ENCODE measurements at regions not wholly inside any gene's neighbourhood (a gene's known extent, or its start where the extent isn't known, plus 50 kb on each side); places are given as distances from the start of the nearest gene placed in this dataset.

DNA sequence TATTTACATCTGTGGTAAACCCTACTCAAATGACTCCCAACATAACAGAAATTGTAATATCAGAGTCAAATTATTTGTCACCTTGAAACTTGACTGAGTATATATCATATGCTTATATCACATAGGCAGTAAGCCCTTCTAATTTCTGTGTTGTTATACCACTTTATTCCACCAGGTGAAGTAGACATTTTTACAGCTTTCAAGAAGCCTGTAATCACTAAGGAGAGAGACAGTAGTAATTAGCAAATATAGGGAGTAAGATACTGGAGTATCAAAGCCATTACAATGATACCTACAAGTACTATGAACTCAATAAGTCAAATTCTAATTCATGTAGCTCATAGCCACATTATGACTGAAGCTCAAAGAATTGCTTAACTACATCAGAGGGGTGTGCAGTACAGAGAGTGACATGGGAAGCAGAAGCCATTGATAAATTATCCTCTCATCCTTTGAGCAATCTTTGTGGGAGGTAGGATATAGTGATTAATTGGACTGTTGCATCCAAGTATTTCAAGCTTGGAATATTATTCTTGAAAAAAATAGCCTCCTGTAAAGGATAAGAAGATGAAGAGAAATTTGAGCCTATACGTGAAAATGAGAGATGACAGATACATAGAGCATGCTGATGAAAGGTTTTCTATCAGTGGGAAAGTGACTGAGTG is 1005.9 kb downstream of the ZPLD1 start:
- Histone ChIP-seq H3K9me3 (ENCODE audit: control insufficient read depth, low read length) (no peaks in the 10 kb centered on the region), H3K36me3 (ENCODE audit: control insufficient read depth, insufficient read depth, low read length) (no peaks in the 10 kb centered on the region), H3K4me3 (ENCODE audit: extremely low read depth, insufficient read depth, low read length, poor library complexity, severe bottlenecking) (no peak overlapping the region), H3K4me1 (ENCODE audit: control insufficient read depth, insufficient read depth, low read length, poor library complexity, severe bottlenecking) (no peaks in the 10 kb centered on the region), H3K27ac (ENCODE audit: low read depth, low read length, severe bottlenecking) (no peak overlapping the region)
- 100% methylated on average over 1 of the region's 1 CpG for WGBS, 2 experiments (ENCODE audit: insufficient coverage in 2 of 2)

DNA sequence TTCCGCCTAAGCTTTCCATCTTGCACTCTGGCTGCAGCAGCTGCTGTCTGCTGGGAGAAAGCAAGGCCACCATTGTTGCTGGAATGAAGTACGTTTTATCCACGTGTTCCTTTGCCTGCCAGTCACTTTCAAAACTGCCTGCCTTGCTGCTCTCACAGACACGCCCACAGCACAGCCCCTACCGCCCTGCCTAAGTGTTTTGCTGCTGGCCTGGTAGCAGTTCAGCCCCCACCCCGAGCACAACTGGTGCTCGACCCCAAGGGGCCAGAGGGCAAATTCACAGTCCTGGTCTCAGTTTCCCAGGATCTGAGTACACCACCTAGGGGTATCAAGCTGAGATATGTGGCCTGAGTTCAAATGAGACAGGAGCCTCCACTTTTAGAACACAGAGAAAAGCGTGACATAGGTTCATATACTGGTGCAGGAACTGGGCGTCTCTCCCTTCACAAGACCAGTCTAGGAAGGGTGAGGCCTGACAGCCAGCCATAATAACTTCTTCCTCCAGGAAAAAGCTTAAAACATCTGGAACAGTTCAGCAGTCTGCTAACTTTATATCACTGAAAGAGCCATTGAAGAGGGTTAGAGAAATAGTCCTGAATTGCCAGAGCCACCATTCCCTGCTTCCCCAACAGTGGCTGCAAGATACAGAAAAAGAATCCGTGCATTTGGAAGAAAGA is 1012.3 kb downstream of the ZPLD1 start:
- 74 to 79% methylated on average over 8 to 10 of the region's 10 CpGs for WGBS, 2 experiments (ENCODE audit: insufficient coverage in 2 of 2)
- Histone ChIP-seq H3K27ac (ENCODE audit: low read depth, low read length, severe bottlenecking) (no peak overlapping the region), H3K4me3 (ENCODE audit: extremely low read depth, insufficient read depth, low read length, poor library complexity, severe bottlenecking) (no peak overlapping the region), H3K36me3 (ENCODE audit: control insufficient read depth, insufficient read depth, low read length) (no peaks in the 10 kb centered on the region), H3K9me3 (ENCODE audit: control insufficient read depth, low read length) (no peaks in the 10 kb centered on the region), H3K4me1 (ENCODE audit: control insufficient read depth, insufficient read depth, low read length, poor library complexity, severe bottlenecking) (no peaks in the 10 kb centered on the region)

DNA sequence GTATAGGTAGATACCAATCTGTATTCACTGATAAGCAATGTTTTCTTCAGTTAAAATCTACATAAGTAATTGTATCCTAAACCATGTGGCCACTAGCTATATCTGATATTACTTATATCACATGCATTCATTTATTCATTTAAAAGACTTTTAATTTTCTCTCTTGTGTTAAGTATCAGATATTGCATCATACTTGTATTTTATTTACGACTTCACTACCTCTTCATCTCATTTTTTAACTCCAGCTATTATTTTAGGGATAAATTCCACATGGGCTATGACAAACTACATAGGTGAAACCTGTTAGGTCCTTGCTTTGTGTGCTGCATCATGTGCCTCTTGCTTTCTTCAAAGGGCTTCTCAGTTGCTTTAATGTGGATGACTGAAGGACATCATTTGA is 1018.3 kb downstream of the ZPLD1 start:
- no CpG with 5 or more reads among the region's 1 CpG for WGBS, 2 experiments (ENCODE audit: insufficient coverage in 2 of 2)
- H3K27ac ChIP-seq (ENCODE audit: low read depth, low read length, severe bottlenecking), result no peak overlapping the region
- no peak overlapping the region for H3K4me3 ChIP-seq (ENCODE audit: extremely low read depth, insufficient read depth, low read length, poor library complexity, severe bottlenecking)
- no peaks in the 10 kb centered on the region for H3K9me3 ChIP-seq (ENCODE audit: control insufficient read depth, low read length)
- no peaks in the 10 kb centered on the region for H3K4me1 ChIP-seq (ENCODE audit: control insufficient read depth, insufficient read depth, low read length, poor library complexity, severe bottlenecking)
- no peaks in the 10 kb centered on the region for H3K36me3 ChIP-seq (ENCODE audit: control insufficient read depth, insufficient read depth, low read length)

DNA sequence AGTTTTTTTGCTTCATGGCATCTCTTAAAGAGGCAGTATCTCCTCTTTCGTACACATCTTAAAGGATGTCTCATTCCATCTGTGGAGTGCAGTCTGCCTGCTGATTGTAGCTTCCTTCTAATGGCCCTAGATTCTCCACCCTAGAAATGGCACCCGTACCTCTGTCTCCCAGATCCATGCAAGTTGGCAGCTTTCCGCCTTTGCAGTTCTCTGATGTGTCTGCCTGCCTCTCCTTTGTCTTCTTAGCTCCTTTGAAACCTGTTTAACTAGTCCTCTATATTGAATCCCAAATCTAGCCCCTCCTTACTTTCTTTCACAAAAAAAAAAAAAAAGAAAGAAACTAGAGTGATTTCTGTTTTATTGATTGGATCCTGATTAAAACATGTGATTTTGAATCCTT is 1025.0 kb downstream of the ZPLD1 start:
- H3K4me3 ChIP-seq (ENCODE audit: extremely low read depth, insufficient read depth, low read length, poor library complexity, severe bottlenecking), result no peak overlapping the region
- H3K4me1 ChIP-seq (ENCODE audit: control insufficient read depth, insufficient read depth, low read length, poor library complexity, severe bottlenecking), result no peaks in the 10 kb centered on the region
- H3K36me3 ChIP-seq (ENCODE audit: control insufficient read depth, insufficient read depth, low read length), result no peaks in the 10 kb centered on the region
- 76 to 97% methylated on average over 2 of the region's 3 CpGs for WGBS, 2 experiments (ENCODE audit: insufficient coverage in 2 of 2)
- H3K9me3 ChIP-seq (ENCODE audit: control insufficient read depth, low read length), result no peaks in the 10 kb centered on the region
- no peak overlapping the region for H3K27ac ChIP-seq (ENCODE audit: low read depth, low read length, severe bottlenecking)

DNA sequence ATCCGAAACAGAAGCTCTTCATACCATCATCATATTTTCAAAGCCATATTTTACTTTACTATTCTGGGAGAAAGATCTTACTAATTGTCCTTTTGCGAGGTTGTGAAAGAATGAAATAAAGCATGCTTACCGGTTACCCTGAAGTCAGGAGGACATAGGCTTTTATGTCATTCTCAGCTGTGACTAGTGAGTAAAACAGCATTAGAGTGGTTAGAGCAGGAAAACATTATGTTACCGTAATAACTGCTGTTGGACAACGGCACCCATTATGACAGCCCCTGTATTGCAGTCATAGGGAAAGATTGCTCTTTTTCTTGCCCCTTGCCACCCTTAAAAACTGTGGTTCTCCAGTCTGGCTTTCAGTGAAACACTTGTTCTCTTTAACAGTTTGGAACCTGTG is 1035.7 kb downstream of the ZPLD1 start:
- H3K4me3 ChIP-seq (ENCODE audit: extremely low read depth, insufficient read depth, low read length, poor library complexity, severe bottlenecking), result no peak overlapping the region
- no peaks in the 10 kb centered on the region for H3K4me1 ChIP-seq (ENCODE audit: control insufficient read depth, insufficient read depth, low read length, poor library complexity, severe bottlenecking)
- H3K36me3 ChIP-seq (ENCODE audit: control insufficient read depth, insufficient read depth, low read length), result no peaks in the 10 kb centered on the region
- 93 to 100% methylated on average over 2 to 4 of the region's 5 CpGs for WGBS, 2 experiments (ENCODE audit: insufficient coverage in 2 of 2)
- H3K27ac ChIP-seq (ENCODE audit: low read depth, low read length, severe bottlenecking), result no peak overlapping the region
- no peaks in the 10 kb centered on the region for H3K9me3 ChIP-seq (ENCODE audit: control insufficient read depth, low read length)

DNA sequence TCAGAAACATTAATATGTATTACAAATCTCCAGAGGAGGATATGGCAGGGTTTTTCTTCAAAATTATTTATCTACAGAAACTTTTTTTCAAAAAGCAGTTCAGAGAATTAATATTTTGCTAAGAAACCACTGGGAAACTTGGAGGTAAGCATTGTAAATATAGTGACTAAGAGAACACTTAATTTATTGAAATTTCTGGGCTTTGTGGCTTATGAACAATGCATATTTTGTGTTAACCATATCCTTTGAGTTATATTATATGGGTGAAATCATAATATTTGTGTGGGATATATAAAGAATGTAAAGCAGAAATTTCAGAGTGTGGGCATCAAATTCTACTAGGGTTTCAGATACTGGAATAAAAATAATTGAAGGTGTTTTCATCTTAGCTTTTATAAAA is 1059.2 kb downstream of the ZPLD1 start:
- Histone ChIP-seq H3K4me1 (ENCODE audit: control insufficient read depth, insufficient read depth, low read length, poor library complexity, severe bottlenecking) (no peaks in the 10 kb centered on the region), H3K9me3 (ENCODE audit: control insufficient read depth, low read length) (no peaks in the 10 kb centered on the region), H3K4me3 (ENCODE audit: extremely low read depth, insufficient read depth, low read length, poor library complexity, severe bottlenecking) (no peak overlapping the region), H3K36me3 (ENCODE audit: control insufficient read depth, insufficient read depth, low read length) (no peaks in the 10 kb centered on the region), H3K27ac (ENCODE audit: low read depth, low read length, severe bottlenecking) (no peak overlapping the region)

DNA sequence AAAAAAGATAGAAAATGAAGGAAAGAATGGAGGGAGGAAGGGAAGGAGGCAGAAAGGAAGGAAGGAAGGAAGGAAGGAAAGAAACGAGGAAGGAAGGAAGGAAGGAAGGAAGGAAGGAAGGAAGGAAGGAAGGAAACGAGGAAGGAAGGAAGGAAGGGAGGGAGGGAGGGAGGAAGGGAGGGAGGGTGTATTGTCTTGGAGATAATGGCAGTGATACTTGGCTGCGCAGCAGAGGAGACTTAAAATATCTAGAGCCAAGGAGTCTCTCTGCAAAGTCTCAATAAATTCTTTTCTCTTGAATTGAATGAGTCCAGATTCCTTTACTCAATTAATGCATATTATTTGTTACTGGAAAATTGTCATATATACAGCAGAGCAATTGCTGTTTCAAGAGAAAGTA is 1059.7 kb downstream of the ZPLD1 start:
- Histone ChIP-seq H3K4me3 (ENCODE audit: extremely low read depth, insufficient read depth, low read length, poor library complexity, severe bottlenecking) (no peak overlapping the region), H3K36me3 (ENCODE audit: control insufficient read depth, insufficient read depth, low read length) (no peaks in the 10 kb centered on the region), H3K4me1 (ENCODE audit: control insufficient read depth, insufficient read depth, low read length, poor library complexity, severe bottlenecking) (no peaks in the 10 kb centered on the region), H3K9me3 (ENCODE audit: control insufficient read depth, low read length) (no peaks in the 10 kb centered on the region), H3K27ac (ENCODE audit: low read depth, low read length, severe bottlenecking) (no peak overlapping the region)
- 56 to 67% methylated on average over 1 to 2 of the region's 3 CpGs for WGBS, 2 experiments (ENCODE audit: insufficient coverage in 2 of 2)

DNA sequence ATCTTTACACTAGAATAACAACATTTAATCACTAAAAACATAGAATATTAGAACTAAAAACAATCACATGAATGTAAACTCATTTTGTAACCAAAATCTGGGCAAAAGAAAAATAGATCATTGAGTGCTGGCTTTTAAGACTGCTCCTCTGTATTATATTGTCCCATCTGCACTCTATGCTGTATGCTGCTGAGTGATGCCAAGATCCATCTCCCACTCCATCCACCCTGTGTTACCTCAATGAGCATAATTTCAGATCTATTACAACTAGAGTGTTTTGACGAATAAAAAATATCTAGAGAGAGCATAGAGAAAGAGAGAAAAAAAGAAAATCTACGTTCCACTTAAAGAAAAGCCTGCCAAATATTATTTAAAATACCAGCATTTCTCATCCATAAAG is 1060.4 kb downstream of the ZPLD1 start:
- Histone ChIP-seq H3K9me3 (ENCODE audit: control insufficient read depth, low read length) (no peaks in the 10 kb centered on the region), H3K36me3 (ENCODE audit: control insufficient read depth, insufficient read depth, low read length) (no peaks in the 10 kb centered on the region), H3K4me1 (ENCODE audit: control insufficient read depth, insufficient read depth, low read length, poor library complexity, severe bottlenecking) (no peaks in the 10 kb centered on the region), H3K4me3 (ENCODE audit: extremely low read depth, insufficient read depth, low read length, poor library complexity, severe bottlenecking) (no peak overlapping the region), H3K27ac (ENCODE audit: low read depth, low read length, severe bottlenecking) (no peak overlapping the region)
- no CpG with 5 or more reads among the region's 2 CpGs for WGBS, 2 experiments (ENCODE audit: insufficient coverage in 2 of 2)

DNA sequence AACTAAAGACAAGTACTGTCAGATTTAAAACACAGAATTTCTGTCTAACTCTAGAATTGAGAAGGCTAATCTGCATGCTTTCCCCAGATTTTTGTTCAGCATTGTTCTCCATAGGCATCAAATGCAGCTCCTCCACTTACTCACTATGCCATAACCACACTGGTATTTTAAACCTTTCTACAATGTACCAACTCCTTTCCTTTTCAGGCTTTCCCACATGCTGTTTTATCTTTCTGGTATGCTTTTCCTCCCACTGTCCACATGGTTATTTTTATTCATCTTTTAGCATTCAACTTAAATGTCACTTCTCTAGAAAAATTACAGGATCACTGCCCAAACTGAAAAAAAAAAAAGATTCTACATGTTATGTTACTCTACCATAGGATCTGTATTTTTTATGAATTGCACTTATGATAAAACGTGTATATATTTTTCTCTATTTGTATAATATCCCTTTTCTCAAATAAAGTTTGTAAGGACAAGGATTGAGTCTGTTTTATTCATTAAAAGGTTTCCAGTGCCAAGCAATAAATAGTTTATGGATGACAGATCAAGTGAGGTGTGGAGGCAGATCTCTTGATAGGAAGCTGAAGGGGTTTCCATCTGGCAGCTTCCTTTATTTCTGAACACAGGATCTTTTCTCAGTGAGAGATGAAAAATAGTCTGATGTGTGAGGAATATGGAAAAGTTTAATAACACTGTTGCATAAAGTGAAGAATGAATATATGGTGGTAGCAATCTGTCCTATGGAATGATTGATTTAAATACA is 1064.5 kb downstream of the ZPLD1 start:
- Histone ChIP-seq H3K4me1 (ENCODE audit: control insufficient read depth, insufficient read depth, low read length, poor library complexity, severe bottlenecking) (no peaks in the 10 kb centered on the region), H3K9me3 (ENCODE audit: control insufficient read depth, low read length) (no peaks in the 10 kb centered on the region), H3K27ac (ENCODE audit: low read depth, low read length, severe bottlenecking) (no peak overlapping the region), H3K36me3 (ENCODE audit: control insufficient read depth, insufficient read depth, low read length) (no peaks in the 10 kb centered on the region), H3K4me3 (ENCODE audit: extremely low read depth, insufficient read depth, low read length, poor library complexity, severe bottlenecking) (no peak overlapping the region)
- WGBS, 2 experiments (ENCODE audit: insufficient coverage in 2 of 2), result no CpG with 5 or more reads among the region's 1 CpG

DNA sequence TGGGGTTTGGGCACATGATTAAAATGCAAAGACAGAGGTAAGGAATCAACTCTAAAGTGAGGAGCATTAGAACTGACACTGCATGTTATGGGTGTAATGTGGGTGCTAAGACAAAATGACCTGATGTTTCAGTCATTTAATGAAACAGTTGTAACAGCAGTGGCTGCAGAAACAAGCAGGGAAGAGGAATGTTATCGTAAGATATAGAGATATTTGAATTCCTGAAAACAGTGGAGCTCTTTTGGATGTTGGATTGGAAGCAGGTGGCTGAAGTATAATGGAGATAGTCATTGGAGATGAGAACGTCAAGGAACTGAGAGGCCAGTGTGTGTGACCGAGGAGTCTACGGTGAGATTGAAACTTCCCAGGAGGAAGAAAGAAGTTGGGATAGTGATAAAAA is 1065.2 kb downstream of the ZPLD1 start:
- no peak overlapping the region for H3K4me3 ChIP-seq (ENCODE audit: extremely low read depth, insufficient read depth, low read length, poor library complexity, severe bottlenecking)
- no peak overlapping the region for H3K27ac ChIP-seq (ENCODE audit: low read depth, low read length, severe bottlenecking)
- H3K36me3 ChIP-seq (ENCODE audit: control insufficient read depth, insufficient read depth, low read length), result no peaks in the 10 kb centered on the region
- WGBS, 2 experiments (ENCODE audit: insufficient coverage in 2 of 2), result 82 to 94% methylated on average over 4 of the region's 4 CpGs
- no peaks in the 10 kb centered on the region for H3K9me3 ChIP-seq (ENCODE audit: control insufficient read depth, low read length)
- H3K4me1 ChIP-seq (ENCODE audit: control insufficient read depth, insufficient read depth, low read length, poor library complexity, severe bottlenecking), result no peaks in the 10 kb centered on the region

DNA sequence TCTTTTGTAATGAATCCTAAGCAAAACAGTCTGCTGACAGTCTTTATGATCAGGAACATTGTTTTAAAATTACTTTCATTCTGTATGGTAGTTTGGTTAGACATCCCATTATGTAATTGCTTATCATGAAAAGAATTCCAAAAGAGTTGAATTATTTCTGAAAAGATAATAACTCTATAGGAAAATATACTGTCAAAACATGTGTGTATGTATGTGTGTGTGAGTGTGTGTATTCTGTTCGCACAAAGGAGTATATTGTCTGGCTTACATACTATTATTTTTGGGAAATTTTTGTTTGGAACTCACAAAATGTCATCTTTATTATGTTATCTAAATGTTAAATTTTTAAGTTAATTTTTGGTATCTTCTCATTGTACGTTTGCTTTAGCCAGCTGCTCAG is 1075.9 kb downstream of the ZPLD1 start:
- WGBS, 2 experiments (ENCODE audit: insufficient coverage in 2 of 2), result no CpG with 5 or more reads among the region's 2 CpGs

More for the DNA sequence above, 1075.9 kb downstream of the ZPLD1 start:
- Histone ChIP-seq H3K9me3 (ENCODE audit: control insufficient read depth, low read length) (no peaks in the 10 kb centered on the region), H3K27ac (ENCODE audit: low read depth, low read length, severe bottlenecking) (no peak overlapping the region), H3K4me3 (ENCODE audit: extremely low read depth, insufficient read depth, low read length, poor library complexity, severe bottlenecking) (no peak overlapping the region), H3K4me1 (ENCODE audit: control insufficient read depth, insufficient read depth, low read length, poor library complexity, severe bottlenecking) (no peaks in the 10 kb centered on the region), H3K36me3 (ENCODE audit: control insufficient read depth, insufficient read depth, low read length) (no peaks in the 10 kb centered on the region)
